A673 (cell line): ENCODE measurements at regions not wholly inside any gene's neighbourhood (a gene's known extent, or its start where the extent isn't known, plus 50 kb on each side); places are given as distances from the start of the nearest gene placed in this dataset.

Experiments
- BruUV-seq: library from RNA; stranded (reverse); fragments of 400-500 nt; replicated peaks from 2 replicates; lab custom pipeline; 2021; lab: Mats Ljungman, UMichigan
- CTCF ChIA-PET: fragments of 300-600 bp; sonication (Branson Sonifier 250); formaldehyde crosslinking; loops from one replicate; lab custom pipeline; 2022; ENCODE audit warnings: antibody characterized with exemption; lab: Charles Lee
- POLR2A ChIA-PET: fragments of 300-600 bp; sonication (Branson Sonifier 250); formaldehyde crosslinking; loops from one replicate; lab custom pipeline; 2022; ENCODE audit warnings: antibody characterized with exemption; ENCODE audit not compliant: low non-redundant PET; lab: Charles Lee
- DNase-seq: peaks from one replicate; pipeline ENCODE4 v3.0.0-alpha.2; 2015; ENCODE audit warnings: low spot score
- H3K27ac ChIP-seq: fragments of 200-600 bp; sonication (generic); 2 replicates; pipeline ENCODE4 v1.5.1; 2016; ENCODE audit warnings: mixed run types, low read depth, mild to moderate bottlenecking, mixed read lengths, antibody characterized with exemption, low read length; ENCODE audit not compliant: poor library complexity, severe bottlenecking
- H3K27me3 ChIP-seq: fragments of 200-600 bp; sonication (generic); replicated peaks from 2 replicates; pipeline ENCODE4 v1.6.1; 2017; ENCODE audit warnings: mixed run types, low read depth, mild to moderate bottlenecking, mixed read lengths, antibody characterized with exemption, low read length; ENCODE audit not compliant: insufficient read depth, poor library complexity
- H3K36me3 ChIP-seq: fragments of 200-600 bp; sonication (generic); 2 replicates; pipeline ENCODE4 v1.6.1; 2016; ENCODE audit warnings: mixed run types, mild to moderate bottlenecking, mixed read lengths, antibody characterized with exemption, low read length; ENCODE audit not compliant: insufficient read depth, poor library complexity, severe bottlenecking
- H3K4me1 ChIP-seq: fragments of 200-600 bp; sonication (generic); 2 replicates; pipeline ENCODE4 v1.6.1; 2017; ENCODE audit warnings: mixed run types, mild to moderate bottlenecking, mixed read lengths, antibody characterized with exemption, low read length; ENCODE audit not compliant: insufficient read depth, poor library complexity, severe bottlenecking
- H3K4me3 ChIP-seq: fragments of 200-600 bp; sonication (generic); 2 replicates; pipeline ENCODE4 v1.5.1; 2016; ENCODE audit warnings: low read depth, mixed run types, mild to moderate bottlenecking, mixed read lengths, low read length; ENCODE audit not compliant: poor library complexity, severe bottlenecking
- H3K9me3 ChIP-seq: fragments of 200-600 bp; sonication (generic); 2 replicates; pipeline ENCODE4 v1.6.1; 2016; ENCODE audit warnings: mixed run types, low read depth, mild to moderate bottlenecking, mixed read lengths, antibody characterized with exemption, low read length; ENCODE audit not compliant: poor library complexity, severe bottlenecking
- EZH2 ChIP-seq: fragments of 200-600 bp; sonication (generic); IDR thresholded peaks from 2 replicates; pipeline ENCODE4 v1.6.1; 2017; ENCODE audit warnings: borderline replicate concordance, low read depth, mild to moderate bottlenecking, mixed read lengths, antibody characterized with exemption, low read length; ENCODE audit not compliant: poor library complexity, severe bottlenecking
- intact Hi-C: fragments of 100-400 bp; cut with micrococcal nuclease; formaldehyde crosslinking; loops from one replicate; pipeline ENCODE4 v1.10.0; 2022; ENCODE audit not compliant: unreplicated experiment
- TF ChIP-seq, protein P1 (sequence below): fragments of 300-800, 200-600 bp; sonication (generic); conservative IDR thresholded peaks from 2 replicates; pipeline ENCODE4 v1.5.1; 2017; ENCODE audit warnings: low read depth, mild to moderate bottlenecking, antibody characterized with exemption, low read length, moderate library complexity, mixed read lengths

DNA sequence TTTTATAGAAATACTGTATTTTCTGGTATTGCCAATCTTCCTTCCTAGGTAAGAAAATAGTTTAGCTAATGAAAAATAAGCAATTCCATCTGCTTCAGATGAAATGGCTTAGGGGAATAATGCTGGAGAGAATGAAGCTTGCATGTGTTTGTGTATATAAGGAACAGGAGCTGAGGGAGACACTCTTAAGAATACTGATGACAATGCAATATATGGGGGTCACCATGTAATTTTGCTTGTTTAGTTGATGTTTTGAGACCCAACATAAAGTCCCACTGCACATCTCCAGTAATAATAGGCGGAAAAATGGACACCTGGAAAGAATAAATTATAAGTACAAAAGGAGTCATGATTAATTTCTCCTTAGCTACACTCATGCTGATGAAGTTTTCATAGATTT is 110.8 kb upstream of the BRINP3 start:
- POLR2A ChIA-PET, result no interaction called here

DNA sequence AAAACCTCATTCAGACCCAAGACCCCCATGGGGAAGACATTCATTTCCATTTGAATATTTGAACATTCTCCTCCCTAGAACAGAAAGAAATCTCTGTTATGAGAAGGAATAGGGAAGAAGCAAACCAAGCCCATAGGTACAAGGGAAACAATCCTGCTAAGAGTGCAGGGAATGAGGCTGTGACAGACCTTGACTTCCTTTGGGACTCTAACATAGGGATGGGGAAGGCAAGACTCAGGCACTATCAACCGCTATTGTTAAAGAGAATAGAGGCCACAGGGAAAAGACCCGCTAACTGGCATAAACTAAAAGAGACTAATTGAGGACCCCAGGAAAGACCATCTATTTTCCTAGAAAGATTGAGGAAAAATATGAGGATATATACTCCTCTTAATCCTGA is 117.8 kb upstream of the BRINP3 start:
- H3K27me3 ChIP-seq, result no peaks in the 10 kb centered on the region
- H3K4me3 ChIP-seq, result no peak overlapping the region
- intact Hi-C loops, result no loop called here
- no peaks in the 10 kb centered on the region for H3K36me3 ChIP-seq
- H3K27ac ChIP-seq, result no peak overlapping the region
- H3K4me1 ChIP-seq, result no peaks in the 10 kb centered on the region
- H3K9me3 ChIP-seq, result no peaks in the 10 kb centered on the region
- ChIA-PET CTCF (no interaction called here), POLR2A (no interaction called here)
- DNase-seq, result no peak
- BruUV-seq, result no TSS peak
- TF ChIP-seq EZH2, result no peak
- TF ChIP-seq, protein P1, sequence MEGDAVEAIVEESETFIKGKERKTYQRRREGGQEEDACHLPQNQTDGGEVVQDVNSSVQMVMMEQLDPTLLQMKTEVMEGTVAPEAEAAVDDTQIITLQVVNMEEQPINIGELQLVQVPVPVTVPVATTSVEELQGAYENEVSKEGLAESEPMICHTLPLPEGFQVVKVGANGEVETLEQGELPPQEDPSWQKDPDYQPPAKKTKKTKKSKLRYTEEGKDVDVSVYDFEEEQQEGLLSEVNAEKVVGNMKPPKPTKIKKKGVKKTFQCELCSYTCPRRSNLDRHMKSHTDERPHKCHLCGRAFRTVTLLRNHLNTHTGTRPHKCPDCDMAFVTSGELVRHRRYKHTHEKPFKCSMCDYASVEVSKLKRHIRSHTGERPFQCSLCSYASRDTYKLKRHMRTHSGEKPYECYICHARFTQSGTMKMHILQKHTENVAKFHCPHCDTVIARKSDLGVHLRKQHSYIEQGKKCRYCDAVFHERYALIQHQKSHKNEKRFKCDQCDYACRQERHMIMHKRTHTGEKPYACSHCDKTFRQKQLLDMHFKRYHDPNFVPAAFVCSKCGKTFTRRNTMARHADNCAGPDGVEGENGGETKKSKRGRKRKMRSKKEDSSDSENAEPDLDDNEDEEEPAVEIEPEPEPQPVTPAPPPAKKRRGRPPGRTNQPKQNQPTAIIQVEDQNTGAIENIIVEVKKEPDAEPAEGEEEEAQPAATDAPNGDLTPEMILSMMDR, result no peak

More for the DNA sequence above, 110.8 kb upstream of the BRINP3 start:
- no peaks in the 10 kb centered on the region for H3K4me1 ChIP-seq
- no peak overlapping the region for H3K4me3 ChIP-seq
- no peak for TF ChIP-seq EZH2
- TF ChIP-seq, protein P1, result no peak
- no peaks in the 10 kb centered on the region for H3K36me3 ChIP-seq
- H3K27me3 ChIP-seq, result no peaks in the 10 kb centered on the region
- CTCF ChIA-PET, result no interaction called here
- no peaks in the 10 kb centered on the region for H3K9me3 ChIP-seq
- no peak overlapping the region for H3K27ac ChIP-seq
- no peak for DNase-seq
- no TSS peak for BruUV-seq
- intact Hi-C loops, result no loop called here

DNA sequence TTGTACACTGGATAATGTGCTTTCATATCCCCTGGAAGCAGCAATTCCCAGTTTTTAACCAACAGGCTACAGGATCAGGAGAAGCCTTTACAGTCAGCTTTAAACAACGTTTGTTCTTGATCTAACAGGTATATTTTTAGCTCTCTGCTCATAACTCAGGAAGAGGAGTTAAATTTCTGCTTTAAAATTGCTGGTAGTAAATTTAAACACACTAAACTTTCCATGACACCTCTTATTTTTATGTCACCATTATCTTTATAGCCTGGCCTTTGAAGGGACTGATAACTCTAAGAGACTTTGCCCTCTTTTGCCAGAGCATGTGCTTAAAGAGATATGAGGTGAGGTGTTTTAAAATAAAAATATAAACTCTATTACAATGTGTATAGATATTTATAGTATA is 119.6 kb upstream of the BRINP3 start:
- DNase-seq, result no peak
- Histone ChIP-seq H3K27ac (no peak overlapping the region), H3K4me1 (no peaks in the 10 kb centered on the region), H3K9me3 (no peaks in the 10 kb centered on the region), H3K36me3 (no peaks in the 10 kb centered on the region), H3K4me3 (no peak overlapping the region), H3K27me3 (no peaks in the 10 kb centered on the region)
- intact Hi-C loops, result no loop called here
- BruUV-seq, result no TSS peak
- no peak for TF ChIP-seq EZH2
- TF ChIP-seq, protein P1, result no peak
- ChIA-PET POLR2A (no interaction called here), CTCF (no interaction called here)
